Kidney glomerular epithelial cell (primary cell): ENCODE measurements at regions not wholly inside any gene's neighbourhood (a gene's known extent, or its start where the extent isn't known, plus 50 kb on each side); places are given as distances from the start of the nearest gene placed in this dataset.

ENCODE experiments used
- DNase-seq: peaks from one replicate; lab custom pipeline; 2025; lab: John Stamatoyannopoulos, UW

GRCh38 chr11:70521475-70522308, 123.4 kb downstream of the CTTN start:
- DNase-seq, result no peak

- DNase-seq, result no peak
Observed at GRCh38 chr11:70522309-70522592, 123.9 kb downstream of the CTTN start.

- no peak for DNase-seq
Observed at GRCh38 chr11:70522593-70523311, 124.4 kb downstream of the CTTN start.

GRCh38 chr11:70523384-70524095, 125.2 kb downstream of the CTTN start:
- no peak for DNase-seq

GRCh38 chr11:70524096-70524922, 126.0 kb downstream of the CTTN start:
- no peak for DNase-seq

GRCh38 chr11:70525006-70525405, 126.7 kb downstream of the CTTN start:
- no peak for DNase-seq

GRCh38 chr11:70525466-70525865, 127.1 kb downstream of the CTTN start:
- DNase-seq, result no peak

- no peak for DNase-seq
Observed at GRCh38 chr11:70526116-70527045, 128.1 kb downstream of the CTTN start.

GRCh38 chr11:70527046-70527395, 128.7 kb downstream of the CTTN start:
- DNase-seq, result no peak

GRCh38 chr11:70527429-70528045, 129.2 kb downstream of the CTTN start:
- no peak for DNase-seq

GRCh38 chr11:70528046-70528793, 129.9 kb downstream of the CTTN start:
- DNase-seq, result no peak

GRCh38 chr11:70528794-70529580, 130.7 kb downstream of the CTTN start:
- DNase-seq, result no peak

GRCh38 chr11:70530010-70530409, 131.7 kb downstream of the CTTN start:
- DNase-seq, result no peak

GRCh38 chr11:70530629-70531185, 132.4 kb downstream of the CTTN start:
- DNase-seq, result no peak

- DNase-seq, result no peak
Observed at GRCh38 chr11:70531281-70532065, 133.1 kb downstream of the CTTN start.

- no peak for DNase-seq
Observed at GRCh38 chr11:70532066-70532440, 133.7 kb downstream of the CTTN start.

GRCh38 chr11:70532731-70533130, 134.4 kb downstream of the CTTN start:
- no peak for DNase-seq
